ENCODE measurements at regions not wholly inside any gene's neighbourhood (a gene's known extent, or its start where the extent isn't known, plus 50 kb on each side); places are given as distances from the start of the nearest gene placed in this dataset.

DNA sequence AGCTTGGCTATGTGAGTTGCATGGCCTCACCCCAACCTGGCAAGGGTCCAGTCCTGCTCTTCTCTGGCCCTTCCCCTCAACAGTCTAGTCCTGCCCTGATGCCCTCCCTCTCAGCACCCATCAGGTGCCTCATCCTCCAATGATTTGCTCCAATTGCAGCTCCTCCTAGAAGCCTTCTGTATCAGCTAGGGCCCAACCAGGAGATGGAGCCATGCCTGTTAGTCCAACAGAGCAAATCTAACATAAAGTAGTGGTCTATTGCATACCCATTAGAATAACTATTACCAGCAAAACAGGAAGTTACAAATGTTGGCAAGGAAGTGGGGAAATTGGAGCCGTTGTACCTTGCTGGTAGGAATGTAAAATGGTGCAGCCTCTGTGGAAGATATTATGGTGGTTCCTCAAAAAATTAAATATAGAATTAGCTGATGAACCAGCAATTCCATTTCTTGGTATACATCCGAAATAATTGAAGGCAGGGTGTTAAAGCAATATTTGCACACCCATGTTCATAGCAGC, 163.5 kb downstream of the VRK1 start (continued):
- TF ChIP-seq, protein P1, sequence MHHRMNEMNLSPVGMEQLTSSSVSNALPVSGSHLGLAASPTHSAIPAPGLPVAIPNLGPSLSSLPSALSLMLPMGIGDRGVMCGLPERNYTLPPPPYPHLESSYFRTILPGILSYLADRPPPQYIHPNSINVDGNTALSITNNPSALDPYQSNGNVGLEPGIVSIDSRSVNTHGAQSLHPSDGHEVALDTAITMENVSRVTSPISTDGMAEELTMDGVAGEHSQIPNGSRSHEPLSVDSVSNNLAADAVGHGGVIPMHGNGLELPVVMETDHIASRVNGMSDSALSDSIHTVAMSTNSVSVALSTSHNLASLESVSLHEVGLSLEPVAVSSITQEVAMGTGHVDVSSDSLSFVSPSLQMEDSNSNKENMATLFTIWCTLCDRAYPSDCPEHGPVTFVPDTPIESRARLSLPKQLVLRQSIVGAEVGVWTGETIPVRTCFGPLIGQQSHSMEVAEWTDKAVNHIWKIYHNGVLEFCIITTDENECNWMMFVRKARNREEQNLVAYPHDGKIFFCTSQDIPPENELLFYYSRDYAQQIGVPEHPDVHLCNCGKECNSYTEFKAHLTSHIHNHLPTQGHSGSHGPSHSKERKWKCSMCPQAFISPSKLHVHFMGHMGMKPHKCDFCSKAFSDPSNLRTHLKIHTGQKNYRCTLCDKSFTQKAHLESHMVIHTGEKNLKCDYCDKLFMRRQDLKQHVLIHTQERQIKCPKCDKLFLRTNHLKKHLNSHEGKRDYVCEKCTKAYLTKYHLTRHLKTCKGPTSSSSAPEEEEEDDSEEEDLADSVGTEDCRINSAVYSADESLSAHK (tag by site-specific recombination; IDR thresholded peaks at IDR 0.05): no peak
- TF ChIP-seq ZNF830 (tag by site-specific recombination; IDR thresholded peaks at IDR 0.05; ENCODE audit: low read depth) (no peak), ZNF416 (tag by site-specific recombination; IDR thresholded peaks at IDR 0.05) (no peak), GLIS1 (tag by site-specific recombination; IDR thresholded peaks at IDR 0.05) (no peak), GLI4 (tag by site-specific recombination; IDR thresholded peaks at IDR 0.05) (no peak), ZSCAN16 (tag by site-specific recombination; IDR thresholded peaks at IDR 0.05) (no peak)
- TF ChIP-seq, protein P2, sequence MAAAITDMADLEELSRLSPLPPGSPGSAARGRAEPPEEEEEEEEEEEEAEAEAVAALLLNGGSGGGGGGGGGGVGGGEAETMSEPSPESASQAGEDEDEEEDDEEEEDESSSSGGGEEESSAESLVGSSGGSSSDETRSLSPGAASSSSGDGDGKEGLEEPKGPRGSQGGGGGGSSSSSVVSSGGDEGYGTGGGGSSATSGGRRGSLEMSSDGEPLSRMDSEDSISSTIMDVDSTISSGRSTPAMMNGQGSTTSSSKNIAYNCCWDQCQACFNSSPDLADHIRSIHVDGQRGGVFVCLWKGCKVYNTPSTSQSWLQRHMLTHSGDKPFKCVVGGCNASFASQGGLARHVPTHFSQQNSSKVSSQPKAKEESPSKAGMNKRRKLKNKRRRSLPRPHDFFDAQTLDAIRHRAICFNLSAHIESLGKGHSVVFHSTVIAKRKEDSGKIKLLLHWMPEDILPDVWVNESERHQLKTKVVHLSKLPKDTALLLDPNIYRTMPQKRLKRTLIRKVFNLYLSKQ (tag by site-specific recombination; IDR thresholded peaks at IDR 0.05; ENCODE audit: borderline replicate concordance): no peak

DNA sequence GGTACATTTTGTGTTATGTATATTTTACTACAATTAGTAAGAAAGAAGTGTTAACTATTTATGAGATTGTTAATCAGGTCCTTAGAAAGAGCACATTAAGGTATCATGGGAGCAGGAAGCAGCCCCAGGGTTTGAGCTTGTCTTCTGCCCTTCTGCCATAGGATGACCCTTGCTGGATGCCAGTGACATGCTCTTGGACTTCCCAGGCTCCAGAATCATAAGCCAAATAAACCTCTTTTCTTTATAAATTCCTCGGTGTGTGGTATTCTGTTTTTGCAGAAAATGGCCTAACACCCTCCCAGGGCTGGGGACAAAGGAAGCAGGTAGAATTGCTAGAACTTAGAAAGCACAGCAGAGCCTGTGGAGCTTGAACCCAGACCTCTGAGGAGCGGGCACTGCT, 164.7 kb downstream of the VRK1 start:
- Histone ChIP-seq H3K4me1 (ENCODE audit: control insufficient read depth, insufficient read depth, low read length) (no peaks in the 10 kb centered on the region), H3K27ac (ENCODE audit: extremely low read depth, low read depth, low read length) (no peak overlapping the region), H3K4me3 (ENCODE audit: low read depth, low read length) (no peak overlapping the region), H3K36me3 (ENCODE audit: control insufficient read depth in 2 of 2, insufficient read depth in 1 of 2, low read length in 2 of 2) (no peaks in the 10 kb centered on the region), H3K9me3 (ENCODE audit: control insufficient read depth, insufficient read depth, low read depth, low read length) (no peaks in the 10 kb centered on the region)
- no peak for TF ChIP-seq ZNF610 (tag by site-specific recombination; IDR thresholded peaks at IDR 0.05; ENCODE audit: borderline replicate concordance)
- TF ChIP-seq, protein P3, sequence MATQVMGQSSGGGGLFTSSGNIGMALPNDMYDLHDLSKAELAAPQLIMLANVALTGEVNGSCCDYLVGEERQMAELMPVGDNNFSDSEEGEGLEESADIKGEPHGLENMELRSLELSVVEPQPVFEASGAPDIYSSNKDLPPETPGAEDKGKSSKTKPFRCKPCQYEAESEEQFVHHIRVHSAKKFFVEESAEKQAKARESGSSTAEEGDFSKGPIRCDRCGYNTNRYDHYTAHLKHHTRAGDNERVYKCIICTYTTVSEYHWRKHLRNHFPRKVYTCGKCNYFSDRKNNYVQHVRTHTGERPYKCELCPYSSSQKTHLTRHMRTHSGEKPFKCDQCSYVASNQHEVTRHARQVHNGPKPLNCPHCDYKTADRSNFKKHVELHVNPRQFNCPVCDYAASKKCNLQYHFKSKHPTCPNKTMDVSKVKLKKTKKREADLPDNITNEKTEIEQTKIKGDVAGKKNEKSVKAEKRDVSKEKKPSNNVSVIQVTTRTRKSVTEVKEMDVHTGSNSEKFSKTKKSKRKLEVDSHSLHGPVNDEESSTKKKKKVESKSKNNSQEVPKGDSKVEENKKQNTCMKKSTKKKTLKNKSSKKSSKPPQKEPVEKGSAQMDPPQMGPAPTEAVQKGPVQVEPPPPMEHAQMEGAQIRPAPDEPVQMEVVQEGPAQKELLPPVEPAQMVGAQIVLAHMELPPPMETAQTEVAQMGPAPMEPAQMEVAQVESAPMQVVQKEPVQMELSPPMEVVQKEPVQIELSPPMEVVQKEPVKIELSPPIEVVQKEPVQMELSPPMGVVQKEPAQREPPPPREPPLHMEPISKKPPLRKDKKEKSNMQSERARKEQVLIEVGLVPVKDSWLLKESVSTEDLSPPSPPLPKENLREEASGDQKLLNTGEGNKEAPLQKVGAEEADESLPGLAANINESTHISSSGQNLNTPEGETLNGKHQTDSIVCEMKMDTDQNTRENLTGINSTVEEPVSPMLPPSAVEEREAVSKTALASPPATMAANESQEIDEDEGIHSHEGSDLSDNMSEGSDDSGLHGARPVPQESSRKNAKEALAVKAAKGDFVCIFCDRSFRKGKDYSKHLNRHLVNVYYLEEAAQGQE (tag by site-specific recombination; IDR thresholded peaks at IDR 0.05): no peak
- no peak for TF ChIP-seq ZNF664 (tag by site-specific recombination; IDR thresholded peaks at IDR 0.05)
- no peak for TF ChIP-seq ZNF16 (tag by site-specific recombination; IDR thresholded peaks at IDR 0.05; ENCODE audit: low read depth)
- no peak for TF ChIP-seq ZNF549 (tag by site-specific recombination; IDR thresholded peaks at IDR 0.05)
- TF ChIP-seq ZNF600 (tag by site-specific recombination; IDR thresholded peaks at IDR 0.05): no peak
- no peak for TF ChIP-seq SALL2 (tag by site-specific recombination; IDR thresholded peaks at IDR 0.05; ENCODE audit: borderline replicate concordance)
- TF ChIP-seq ZNF112 (tag by site-specific recombination; IDR thresholded peaks at IDR 0.05): no peak
- no peak for TF ChIP-seq ZNF530 (tag by site-specific recombination; IDR thresholded peaks at IDR 0.05; ENCODE audit: low read depth)
- TF ChIP-seq ZSCAN23 (tag by site-specific recombination; IDR thresholded peaks at IDR 0.05): no peak
- TF ChIP-seq ZNF24 (tag by site-specific recombination; IDR thresholded peaks at IDR 0.05): no peak
- no peak for TF ChIP-seq ZNF184 (tag by site-specific recombination; IDR thresholded peaks at IDR 0.05)
- TF ChIP-seq, protein P4, sequence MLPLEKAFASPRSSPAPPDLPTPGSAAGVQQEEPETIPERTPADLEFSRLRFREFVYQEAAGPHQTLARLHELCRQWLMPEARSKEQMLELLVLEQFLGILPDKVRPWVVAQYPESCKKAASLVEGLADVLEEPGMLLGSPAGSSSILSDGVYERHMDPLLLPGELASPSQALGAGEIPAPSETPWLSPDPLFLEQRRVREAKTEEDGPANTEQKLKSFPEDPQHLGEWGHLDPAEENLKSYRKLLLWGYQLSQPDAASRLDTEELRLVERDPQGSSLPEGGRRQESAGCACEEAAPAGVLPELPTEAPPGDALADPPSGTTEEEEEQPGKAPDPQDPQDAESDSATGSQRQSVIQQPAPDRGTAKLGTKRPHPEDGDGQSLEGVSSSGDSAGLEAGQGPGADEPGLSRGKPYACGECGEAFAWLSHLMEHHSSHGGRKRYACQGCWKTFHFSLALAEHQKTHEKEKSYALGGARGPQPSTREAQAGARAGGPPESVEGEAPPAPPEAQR (tag by site-specific recombination; IDR thresholded peaks at IDR 0.05): no peak
- no peak for TF ChIP-seq ZBTB17 (tag by site-specific recombination; IDR thresholded peaks at IDR 0.05)
- ChIA-PET POLR2A (no interaction called here), CTCF (interaction anchor here (0.7 kb wide), 1 partner anchor 8 kb away, joined by 4 read pairs; no protein-coding TSS in a partner anchor)
